PC-3 (cell line): ENCODE measurements at regions not wholly inside any gene's neighbourhood (a gene's known extent, or its start where the extent isn't known, plus 50 kb on each side); places are given as distances from the start of the nearest gene placed in this dataset.

Experiments used
- ATAC-seq: fragments of 200-7000 bp; cut with Tn5 transposase; 2 replicates; pipeline ENCODE4 v1.9.1; 2020; ENCODE audit warnings: mild to moderate bottlenecking, moderate library complexity
- BruUV-seq: library from RNA; stranded (reverse); fragments of 400-500 nt; replicated peaks from 2 replicates; lab custom pipeline; 2021; lab: Mats Ljungman, UMichigan
- CTCF ChIA-PET: fragments of 300-600 bp; sonication (Branson Sonifier 250); formaldehyde crosslinking; loops from one replicate; lab custom pipeline; 2022; ENCODE audit warnings: antibody characterized with exemption; lab: Charles Lee
- POLR2A ChIA-PET: fragments of 300-600 bp; sonication (Branson Sonifier 250); formaldehyde crosslinking; loops from one replicate; lab custom pipeline; 2022; ENCODE audit warnings: antibody characterized with exemption; ENCODE audit not compliant: unreplicated experiment; lab: Charles Lee
- DNase-seq: peaks from one replicate; pipeline ENCODE4 v3.0.0-alpha.2; 2015
- H2AFZ ChIP-seq: fragments of 300-600 bp; sonication (generic); 2 replicates; pipeline ENCODE4 v1.6.0; 2016; ENCODE audit warnings: antibody characterized with exemption, low read length
- H3F3A ChIP-seq: fragments of 300-600 bp; sonication (generic); one replicate; pipeline ENCODE4 v1.6.0; 2017; ENCODE audit warnings: antibody characterized with exemption, low read length, control low read depth, mild to moderate bottlenecking; ENCODE audit not compliant: unreplicated experiment
- H3K27ac ChIP-seq: fragments of 300-600 bp; sonication (generic); 2 replicates; pipeline ENCODE4 v1.5.1; 2016; ENCODE audit warnings: mild to moderate bottlenecking, low read length
- H3K27me3 ChIP-seq: fragments of 300-600 bp; sonication (generic); 2 replicates; pipeline ENCODE4 v1.6.1; 2016; ENCODE audit warnings: low read length, mixed read lengths
- H3K36me3 ChIP-seq: fragments of 300-600 bp; sonication (generic); 2 replicates; pipeline ENCODE4 v1.6.1; 2016; ENCODE audit warnings: low read depth, mixed run types, low read length, mixed read lengths
- H3K4me1 ChIP-seq: fragments of 300-600 bp; sonication (generic); 2 replicates; pipeline ENCODE4 v1.5.1; 2016; ENCODE audit warnings: low read length; ENCODE audit not compliant: insufficient read depth
- H3K4me2 ChIP-seq: fragments of 300-600 bp; sonication (generic); 2 replicates; pipeline ENCODE4 v1.6.0; 2016; ENCODE audit warnings: low read length
- H3K4me3 ChIP-seq: fragments of 300-600 bp; sonication (generic); 2 replicates; pipeline ENCODE4 v1.5.1; 2016; ENCODE audit warnings: mild to moderate bottlenecking, low read length, mixed read lengths
- H3K79me2 ChIP-seq: fragments of 300-600 bp; sonication (generic); 2 replicates; pipeline ENCODE4 v1.6.1; 2017; ENCODE audit warnings: low read length, mixed read lengths
- H3K9ac ChIP-seq: fragments of 300-600 bp; sonication (generic); 2 replicates; pipeline ENCODE4 v1.6.0; 2016; ENCODE audit warnings: mild to moderate bottlenecking, low read length
- H3K9me2 ChIP-seq: fragments of 300-600 bp; sonication (generic); replicated peaks from 2 replicates; pipeline ENCODE4 v1.6.1; 2016; ENCODE audit warnings: mixed run types, low read length, mixed read lengths
- H3K9me3 ChIP-seq: fragments of 300-600 bp; sonication (generic); 2 replicates; pipeline ENCODE4 v1.6.1; 2016; ENCODE audit warnings: low read length, mixed read lengths
- H4K20me1 ChIP-seq: fragments of 300-600 bp; sonication (generic); 2 replicates; pipeline ENCODE4 v1.6.1; 2016; ENCODE audit warnings: low read length, mixed read lengths
- EZH2 ChIP-seq: fragments of 300-600 bp; sonication (generic); IDR thresholded peaks from one replicate; pipeline ENCODE4 v1.6.1; 2017; ENCODE audit warnings: antibody characterized with exemption, mild to moderate bottlenecking, low read length; ENCODE audit not compliant: unreplicated experiment
- EZH2phosphoT487 ChIP-seq: fragments of 300-600 bp; sonication (generic); IDR thresholded peaks from 2 replicates; pipeline ENCODE4 v1.6.1; 2018; ENCODE audit warnings: mild to moderate bottlenecking, antibody characterized with exemption, low read length, borderline replicate concordance
- intact Hi-C: fragments of 100-400 bp; cut with micrococcal nuclease; formaldehyde crosslinking; loops from 2 replicates; pipeline ENCODE4 v1.9.0; 2023
- TF ChIP-seq, protein P1 (sequence below): fragments of 300-600 bp; sonication (generic); conservative IDR thresholded peaks from 2 replicates; pipeline ENCODE4 v1.5.1; 2017; ENCODE audit warnings: antibody characterized with exemption, low read depth, mild to moderate bottlenecking, low read length

DNA sequence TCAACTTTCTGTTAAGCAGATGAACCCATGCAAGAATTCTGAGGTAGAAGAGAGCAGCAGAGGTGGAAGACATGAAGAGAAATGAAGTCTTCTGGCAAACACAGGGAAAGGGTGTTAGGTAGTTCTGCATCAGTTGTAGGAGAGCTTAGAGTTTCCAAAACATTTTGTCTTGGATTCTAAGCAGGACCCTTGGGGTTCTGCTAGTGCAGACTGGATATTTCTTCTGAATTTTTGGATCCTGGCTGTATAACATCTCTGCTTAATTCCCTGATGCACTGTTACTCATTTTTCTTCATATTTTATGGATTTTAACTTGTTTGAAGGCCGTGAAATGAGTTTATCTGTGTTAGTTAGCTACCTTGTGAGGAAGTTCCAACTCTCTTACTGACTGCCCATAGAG lies 208.7 kb upstream of the SLC35G4 start:
- intact Hi-C loops, result no loop called here
- DNase-seq, result no peak

DNA sequence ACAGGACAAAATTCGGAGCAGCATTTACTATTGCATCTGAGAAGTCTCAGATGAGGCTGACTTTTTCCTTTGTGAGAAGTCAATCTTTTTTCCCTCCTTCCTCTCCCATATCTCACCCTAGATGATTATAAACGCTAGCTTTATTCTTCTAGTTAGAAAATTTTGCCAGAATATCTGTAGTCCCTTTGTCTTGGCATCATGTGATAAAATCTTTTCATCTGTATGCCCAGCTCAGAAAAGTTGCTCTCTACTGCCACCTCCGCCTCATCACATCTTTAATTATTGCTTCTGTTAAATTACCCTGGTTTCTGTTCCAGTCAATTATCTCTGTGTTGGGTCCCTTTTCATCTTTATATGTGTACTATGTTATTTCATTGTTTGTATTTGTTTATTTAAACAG lies 210.8 kb upstream of the SLC35G4 start:
- no peaks in the 10 kb centered on the region for H3K9me3 ChIP-seq
- peak; percentile 24 for DNase-seq
- ChIA-PET CTCF (interaction anchor here (0.7 kb wide), 1 partner anchor 114 kb away, joined by 5 read pairs; no protein-coding TSS in a partner anchor), POLR2A (no interaction called here)
- no peaks in the 10 kb centered on the region for H3K79me2 ChIP-seq
- no peak for ATAC-seq
- H3K4me2 ChIP-seq, result no peak overlapping the region
- TF ChIP-seq EZH2phosphoT487 (no peak), EZH2 (no peak)
- TF ChIP-seq, protein P1, sequence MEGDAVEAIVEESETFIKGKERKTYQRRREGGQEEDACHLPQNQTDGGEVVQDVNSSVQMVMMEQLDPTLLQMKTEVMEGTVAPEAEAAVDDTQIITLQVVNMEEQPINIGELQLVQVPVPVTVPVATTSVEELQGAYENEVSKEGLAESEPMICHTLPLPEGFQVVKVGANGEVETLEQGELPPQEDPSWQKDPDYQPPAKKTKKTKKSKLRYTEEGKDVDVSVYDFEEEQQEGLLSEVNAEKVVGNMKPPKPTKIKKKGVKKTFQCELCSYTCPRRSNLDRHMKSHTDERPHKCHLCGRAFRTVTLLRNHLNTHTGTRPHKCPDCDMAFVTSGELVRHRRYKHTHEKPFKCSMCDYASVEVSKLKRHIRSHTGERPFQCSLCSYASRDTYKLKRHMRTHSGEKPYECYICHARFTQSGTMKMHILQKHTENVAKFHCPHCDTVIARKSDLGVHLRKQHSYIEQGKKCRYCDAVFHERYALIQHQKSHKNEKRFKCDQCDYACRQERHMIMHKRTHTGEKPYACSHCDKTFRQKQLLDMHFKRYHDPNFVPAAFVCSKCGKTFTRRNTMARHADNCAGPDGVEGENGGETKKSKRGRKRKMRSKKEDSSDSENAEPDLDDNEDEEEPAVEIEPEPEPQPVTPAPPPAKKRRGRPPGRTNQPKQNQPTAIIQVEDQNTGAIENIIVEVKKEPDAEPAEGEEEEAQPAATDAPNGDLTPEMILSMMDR, result peak; percentile 57
- H4K20me1 ChIP-seq, result no peaks in the 10 kb centered on the region
- intact Hi-C loops, result no loop called here
- H3F3A ChIP-seq, result no peaks in the 10 kb centered on the region
- H2AFZ ChIP-seq, result no peak overlapping the region
- no peaks in the 10 kb centered on the region for H3K4me1 ChIP-seq
- peaks cover 73% of the 10 kb centered on the region for H3K27me3 ChIP-seq
- BruUV-seq, result no TSS peak
- no peak overlapping the region for H3K9ac ChIP-seq
- H3K27ac ChIP-seq, result no peak overlapping the region
- H3K9me2 ChIP-seq, result no peaks in the 10 kb centered on the region
- H3K4me3 ChIP-seq, result no peak overlapping the region
- H3K36me3 ChIP-seq, result no peaks in the 10 kb centered on the region

More for the DNA sequence above, 208.7 kb upstream of the SLC35G4 start:
- Histone ChIP-seq H2AFZ (no peak overlapping the region), H3K27ac (no peak overlapping the region), H4K20me1 (no peaks in the 10 kb centered on the region), H3K4me2 (no peak overlapping the region), H3K27me3 (peaks cover 60% of the 10 kb centered on the region), H3K9me3 (no peaks in the 10 kb centered on the region), H3K4me3 (no peak overlapping the region), H3F3A (no peaks in the 10 kb centered on the region), H3K9me2 (no peaks in the 10 kb centered on the region), H3K4me1 (no peaks in the 10 kb centered on the region), H3K36me3 (no peaks in the 10 kb centered on the region), H3K9ac (no peak overlapping the region), H3K79me2 (no peaks in the 10 kb centered on the region)
- ChIA-PET POLR2A (no interaction called here), CTCF (no interaction called here)
- TF ChIP-seq EZH2, result no peak
- no peak for TF ChIP-seq EZH2phosphoT487
- TF ChIP-seq, protein P1, result no peak
- BruUV-seq, result no TSS peak
- ATAC-seq, result no peak

DNA sequence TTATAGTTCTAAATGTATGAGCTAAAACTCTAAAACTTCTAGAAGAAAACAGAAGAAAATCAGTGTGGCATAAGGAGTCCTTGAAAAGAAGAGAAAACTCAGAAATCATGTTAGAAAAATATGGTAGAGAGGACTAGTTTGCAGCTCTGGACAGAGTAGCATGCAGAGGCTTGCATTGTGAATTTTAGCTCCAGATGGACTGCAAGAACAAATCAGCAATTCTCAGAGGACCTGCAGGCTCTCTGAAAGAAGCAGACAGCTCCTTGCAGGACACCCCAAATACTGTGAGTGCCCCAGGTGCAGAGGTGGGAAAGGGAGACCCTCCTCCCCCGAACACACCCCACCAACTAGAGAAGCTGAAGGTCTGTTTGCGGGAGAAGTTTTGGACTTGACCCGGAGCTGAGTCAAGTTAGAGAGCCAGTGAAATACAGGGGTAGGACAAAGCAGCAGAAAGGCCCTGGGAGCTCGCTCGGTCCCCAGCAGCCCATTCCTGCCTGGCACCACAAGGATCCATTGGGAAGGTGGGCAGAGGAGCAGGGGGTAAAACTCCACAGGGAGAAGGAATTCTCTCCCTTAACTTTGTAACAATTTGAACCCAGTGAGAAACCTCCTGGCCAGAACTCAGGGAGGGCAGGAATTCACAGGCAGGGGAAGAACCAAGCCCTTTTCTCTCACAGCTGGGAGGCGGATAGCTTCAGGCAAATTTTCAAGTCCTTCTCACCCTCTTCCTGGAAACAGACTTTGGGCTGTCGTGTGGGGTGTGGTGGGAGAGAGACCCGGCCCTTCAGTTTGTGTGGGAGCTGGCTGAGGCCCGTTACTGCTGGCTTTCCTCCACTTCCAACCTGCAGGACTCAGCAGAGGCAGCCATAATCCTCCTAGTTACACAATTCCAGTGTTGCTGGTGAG lies 216.2 kb upstream of the SLC35G4 start:
- TF ChIP-seq EZH2phosphoT487 (no peak), EZH2 (no peak)
- TF ChIP-seq, protein P1, result no peak
- peaks cover 63% of the 10 kb centered on the region for H3K27me3 ChIP-seq
- intact Hi-C loops, result no loop called here
- no peaks in the 10 kb centered on the region for H4K20me1 ChIP-seq
- no peaks in the 10 kb centered on the region for H3K79me2 ChIP-seq
- DNase-seq (no peak), ATAC-seq (no peak)
- CTCF ChIA-PET, result no interaction called here
- no peak overlapping the region for H2AFZ ChIP-seq
- H3K4me1 ChIP-seq, result no peaks in the 10 kb centered on the region
- H3K9ac ChIP-seq, result no peak overlapping the region
- H3K4me2 ChIP-seq, result no peak overlapping the region
- H3K36me3 ChIP-seq, result no peaks in the 10 kb centered on the region
- H3K4me3 ChIP-seq, result no peak overlapping the region
- POLR2A ChIA-PET, result no interaction called here
- no TSS peak for BruUV-seq
- H3F3A ChIP-seq, result no peaks in the 10 kb centered on the region
- H3K9me3 ChIP-seq, result no peaks in the 10 kb centered on the region
- H3K27ac ChIP-seq, result no peak overlapping the region
- no peaks in the 10 kb centered on the region for H3K9me2 ChIP-seq
